ENCODE measurements at regions not wholly inside any gene's neighbourhood (a gene's known extent, or its start where the extent isn't known, plus 50 kb on each side); places are given as distances from the start of the nearest gene placed in this dataset.

- no peak for DNase-seq (ENCODE audit: low read depth)
These were observed 193.2 kb upstream of the KIF2A start for GRCh38 chr5:62112689-62113228.

GRCh38 chr5:62115014-62115413, 191.0 kb upstream of the KIF2A start:
- no peak for DNase-seq (ENCODE audit: low read depth)

- no peak for DNase-seq (ENCODE audit: low read depth)
These were observed 181.7 kb upstream of the KIF2A start for GRCh38 chr5:62124266-62124665.

- DNase-seq (ENCODE audit: low read depth) = no peak
These were observed 179.9 kb upstream of the KIF2A start for GRCh38 chr5:62126090-62126489.

GRCh38 chr5:62127098-62127736, 178.8 kb upstream of the KIF2A start:
- no peak for DNase-seq (ENCODE audit: low read depth)

- DNase-seq (ENCODE audit: low read depth) = no peak
These were observed 175.9 kb upstream of the KIF2A start for GRCh38 chr5:62130107-62130506.

- no peak for DNase-seq (ENCODE audit: low read depth)
These were observed 173.7 kb upstream of the KIF2A start for GRCh38 chr5:62132276-62132675.

- no peak for DNase-seq (ENCODE audit: low read depth)
These were observed 172.6 kb upstream of the KIF2A start for GRCh38 chr5:62133426-62133825.

GRCh38 chr5:62134811-62135210, 171.2 kb upstream of the KIF2A start:
- no peak for DNase-seq (ENCODE audit: low read depth)

- no peak for DNase-seq (ENCODE audit: low read depth)
These were observed 168.4 kb upstream of the KIF2A start for GRCh38 chr5:62137628-62138027.

GRCh38 chr5:62138607-62139006, 167.4 kb upstream of the KIF2A start:
- no peak for DNase-seq (ENCODE audit: low read depth)

- no peak for DNase-seq (ENCODE audit: low read depth)
These were observed 166.3 kb upstream of the KIF2A start for GRCh38 chr5:62139741-62140140.

GRCh38 chr5:62142351-62142750, 163.7 kb upstream of the KIF2A start:
- no peak for DNase-seq (ENCODE audit: low read depth)

- DNase-seq (ENCODE audit: low read depth) = no peak
These were observed 162.5 kb upstream of the KIF2A start for GRCh38 chr5:62143268-62144229.

GRCh38 chr5:62144401-62145022, 161.5 kb upstream of the KIF2A start:
- DNase-seq (ENCODE audit: low read depth) = no peak

- no peak for DNase-seq (ENCODE audit: low read depth)
These were observed 156.1 kb upstream of the KIF2A start for GRCh38 chr5:62149879-62150278.

- no peak for DNase-seq (ENCODE audit: low read depth)
These were observed 153.5 kb upstream of the KIF2A start for GRCh38 chr5:62152394-62153087.

- no peak for DNase-seq (ENCODE audit: low read depth)
These were observed 151.2 kb upstream of the KIF2A start for GRCh38 chr5:62154758-62155157.

GRCh38 chr5:62155988-62156387, 150.0 kb upstream of the KIF2A start:
- no peak for DNase-seq (ENCODE audit: low read depth)

- DNase-seq (ENCODE audit: low read depth) = no peak
These were observed 138.4 kb upstream of the KIF2A start for GRCh38 chr5:62167561-62168057.

- DNase-seq (ENCODE audit: low read depth) = no peak
These were observed 137.3 kb upstream of the KIF2A start for GRCh38 chr5:62168506-62169281.
